DOHH2 (cell line): ENCODE measurements at regions not wholly inside any gene's neighbourhood (a gene's known extent, or its start where the extent isn't known, plus 50 kb on each side); places are given as distances from the start of the nearest gene placed in this dataset.

Source experiments
- H3F3A ChIP-seq: fragments of 200-600 bp; sonication (generic), shearing (Covaris generic); 2 replicates; pipeline ENCODE4 v1.6.0; 2016; ENCODE audit warnings: antibody characterized with exemption, mild to moderate bottlenecking; ENCODE audit not compliant: control insufficient read depth, insufficient read depth
- H3K27ac ChIP-seq: fragments of 200-600 bp; sonication (generic); 2 replicates; pipeline ENCODE4 v1.5.1; 2014; ENCODE audit warnings: low read depth, mild to moderate bottlenecking, low read length, moderate library complexity
- H3K27me3 ChIP-seq: fragments of 200-600 bp; sonication (generic); 2 replicates; pipeline ENCODE4 v1.6.1; 2014; ENCODE audit warnings: mild to moderate bottlenecking, low read length, mixed read lengths; ENCODE audit not compliant: control insufficient read depth
- H3K36me3 ChIP-seq: fragments of 200-600 bp; sonication (generic); 2 replicates; pipeline ENCODE4 v1.6.1; 2014; ENCODE audit warnings: mild to moderate bottlenecking, low read length, moderate library complexity, mixed read lengths; ENCODE audit not compliant: control insufficient read depth
- H3K4me1 ChIP-seq: fragments of 200-600 bp; sonication (generic); 2 replicates; pipeline ENCODE4 v1.6.1; 2014; ENCODE audit warnings: mild to moderate bottlenecking, low read length, mixed read lengths; ENCODE audit not compliant: control insufficient read depth
- H3K4me2 ChIP-seq: fragments of 200-600 bp; sonication (generic); 2 replicates; pipeline ENCODE4 v1.6.0; 2014; ENCODE audit warnings: mild to moderate bottlenecking, low read length, moderate library complexity
- H3K4me3 ChIP-seq: fragments of 200-600 bp; sonication (generic); 2 replicates; pipeline ENCODE4 v1.5.1; 2014; ENCODE audit warnings: mild to moderate bottlenecking, low read length, mixed read lengths
- H3K79me2 ChIP-seq: fragments of 200-600 bp; sonication (generic); 2 replicates; pipeline ENCODE4 v1.6.1; 2014; ENCODE audit warnings: mild to moderate bottlenecking, low read length, mixed read lengths; ENCODE audit not compliant: control insufficient read depth
- H3K9me2 ChIP-seq: fragments of 200-600 bp; sonication (generic); replicated peaks from 2 replicates; pipeline ENCODE4 v1.6.1; 2014; ENCODE audit warnings: mild to moderate bottlenecking, low read length, mixed read lengths; ENCODE audit not compliant: control insufficient read depth
- H3K9me3 ChIP-seq: fragments of 200-600 bp; sonication (generic); 2 replicates; pipeline ENCODE4 v1.6.1; 2014; ENCODE audit warnings: antibody characterized with exemption, low read length, mixed read lengths; ENCODE audit not compliant: control insufficient read depth, insufficient read depth
- H4K20me1 ChIP-seq: fragments of 200-600 bp; sonication (generic); 2 replicates; pipeline ENCODE4 v1.6.0; 2014; ENCODE audit warnings: low read depth, mild to moderate bottlenecking, antibody characterized with exemption, low read length, moderate library complexity; ENCODE audit not compliant: control insufficient read depth, insufficient read depth
- CTCF ChIP-seq: fragments of 200-600 bp; sonication (generic); IDR thresholded peaks from one replicate; pipeline ENCODE4 v1.5.1; 2014; ENCODE audit warnings: antibody characterized with exemption, mild to moderate bottlenecking, low read depth, low read length; ENCODE audit not compliant: poor library complexity, severe bottlenecking
- EZH2phosphoT487 ChIP-seq: fragments of 200-600 bp; sonication (generic); IDR thresholded peaks from 2 replicates; pipeline ENCODE4 v1.6.1; 2017; ENCODE audit warnings: borderline replicate concordance, mild to moderate bottlenecking, antibody characterized with exemption, low read length, moderate library complexity, mixed read lengths

- no peak overlapping the region for H3K4me2 ChIP-seq
- no peak for TF ChIP-seq CTCF
- no peak for TF ChIP-seq EZH2phosphoT487
- H3K9me2 ChIP-seq: no peaks in the 10 kb centered on the region
- H3K4me3 ChIP-seq: no peak overlapping the region
- peaks cover 12% of the 10 kb centered on the region; the same call in 1 of the 2 replicates for H3K27me3 ChIP-seq
- no peak overlapping the region for H3K27ac ChIP-seq
- H3K4me1 ChIP-seq: no peaks in the 10 kb centered on the region
- no peaks in the 10 kb centered on the region for H3K79me2 ChIP-seq
- H4K20me1 ChIP-seq: no peaks in the 10 kb centered on the region
- H3K9me3 ChIP-seq: no peaks in the 10 kb centered on the region
- no peaks in the 10 kb centered on the region for H3K36me3 ChIP-seq
- H3F3A ChIP-seq: no peaks in the 10 kb centered on the region
Measured at GRCh38 chr7:45443263-45443662, 130.9 kb upstream of the ADCY1 start.

- Histone ChIP-seq H3K27me3 (peaks cover 12% of the 10 kb centered on the region; the same call in 1 of the 2 replicates), H3K79me2 (no peaks in the 10 kb centered on the region), H3K9me3 (no peaks in the 10 kb centered on the region), H3K4me1 (no peaks in the 10 kb centered on the region), H3K9me2 (no peaks in the 10 kb centered on the region), H3K4me3 (no peak overlapping the region), H3F3A (no peaks in the 10 kb centered on the region), H4K20me1 (no peaks in the 10 kb centered on the region), H3K27ac (no peak overlapping the region), H3K4me2 (no peak overlapping the region), H3K36me3 (no peaks in the 10 kb centered on the region)
- TF ChIP-seq EZH2phosphoT487 (no peak), CTCF (no peak)
Measured at GRCh38 chr7:45446195-45446944, 127.8 kb upstream of the ADCY1 start.

- Histone ChIP-seq H3K27me3 (peaks cover 12% of the 10 kb centered on the region; the same call in 1 of the 2 replicates), H3F3A (no peaks in the 10 kb centered on the region), H3K4me3 (no peak overlapping the region), H3K79me2 (no peaks in the 10 kb centered on the region), H3K36me3 (no peaks in the 10 kb centered on the region), H3K9me3 (no peaks in the 10 kb centered on the region), H3K4me2 (no peak overlapping the region), H4K20me1 (no peaks in the 10 kb centered on the region), H3K4me1 (no peaks in the 10 kb centered on the region), H3K27ac (no peak overlapping the region), H3K9me2 (no peaks in the 10 kb centered on the region)
- no peak for TF ChIP-seq CTCF
- TF ChIP-seq EZH2phosphoT487: no peak
Measured at GRCh38 chr7:45447296-45447695, 126.9 kb upstream of the ADCY1 start.
